A673 (cell line): ENCODE measurements at regions not wholly inside any gene's neighbourhood (a gene's known extent, or its start where the extent isn't known, plus 50 kb on each side); places are given as distances from the start of the nearest gene placed in this dataset.

Experiments
- BruUV-seq: library from RNA; stranded (reverse); fragments of 400-500 nt; replicated peaks from 2 replicates; lab custom pipeline; 2021; lab: Mats Ljungman, UMichigan
- CTCF ChIA-PET: fragments of 300-600 bp; sonication (Branson Sonifier 250); formaldehyde crosslinking; loops from one replicate; lab custom pipeline; 2022; ENCODE audit warnings: antibody characterized with exemption; lab: Charles Lee
- POLR2A ChIA-PET: fragments of 300-600 bp; sonication (Branson Sonifier 250); formaldehyde crosslinking; loops from one replicate; lab custom pipeline; 2022; ENCODE audit warnings: antibody characterized with exemption; ENCODE audit not compliant: low non-redundant PET; lab: Charles Lee
- DNase-seq: peaks from one replicate; pipeline ENCODE4 v3.0.0-alpha.2; 2015; ENCODE audit warnings: low spot score
- H3K27ac ChIP-seq: fragments of 200-600 bp; sonication (generic); 2 replicates; pipeline ENCODE4 v1.5.1; 2016; ENCODE audit warnings: mixed run types, low read depth, mild to moderate bottlenecking, mixed read lengths, antibody characterized with exemption, low read length; ENCODE audit not compliant: poor library complexity, severe bottlenecking
- H3K27me3 ChIP-seq: fragments of 200-600 bp; sonication (generic); replicated peaks from 2 replicates; pipeline ENCODE4 v1.6.1; 2017; ENCODE audit warnings: mixed run types, low read depth, mild to moderate bottlenecking, mixed read lengths, antibody characterized with exemption, low read length; ENCODE audit not compliant: insufficient read depth, poor library complexity
- H3K36me3 ChIP-seq: fragments of 200-600 bp; sonication (generic); 2 replicates; pipeline ENCODE4 v1.6.1; 2016; ENCODE audit warnings: mixed run types, mild to moderate bottlenecking, mixed read lengths, antibody characterized with exemption, low read length; ENCODE audit not compliant: insufficient read depth, poor library complexity, severe bottlenecking
- H3K4me1 ChIP-seq: fragments of 200-600 bp; sonication (generic); 2 replicates; pipeline ENCODE4 v1.6.1; 2017; ENCODE audit warnings: mixed run types, mild to moderate bottlenecking, mixed read lengths, antibody characterized with exemption, low read length; ENCODE audit not compliant: insufficient read depth, poor library complexity, severe bottlenecking
- H3K4me3 ChIP-seq: fragments of 200-600 bp; sonication (generic); 2 replicates; pipeline ENCODE4 v1.5.1; 2016; ENCODE audit warnings: low read depth, mixed run types, mild to moderate bottlenecking, mixed read lengths, low read length; ENCODE audit not compliant: poor library complexity, severe bottlenecking
- H3K9me3 ChIP-seq: fragments of 200-600 bp; sonication (generic); 2 replicates; pipeline ENCODE4 v1.6.1; 2016; ENCODE audit warnings: mixed run types, low read depth, mild to moderate bottlenecking, mixed read lengths, antibody characterized with exemption, low read length; ENCODE audit not compliant: poor library complexity, severe bottlenecking
- CTCF ChIP-seq: fragments of 300-800, 200-600 bp; sonication (generic); conservative IDR thresholded peaks from 2 replicates; pipeline ENCODE4 v1.5.1; 2017; ENCODE audit warnings: low read depth, mild to moderate bottlenecking, antibody characterized with exemption, low read length, moderate library complexity, mixed read lengths
- EZH2 ChIP-seq: fragments of 200-600 bp; sonication (generic); IDR thresholded peaks from 2 replicates; pipeline ENCODE4 v1.6.1; 2017; ENCODE audit warnings: borderline replicate concordance, low read depth, mild to moderate bottlenecking, mixed read lengths, antibody characterized with exemption, low read length; ENCODE audit not compliant: poor library complexity, severe bottlenecking
- intact Hi-C: fragments of 100-400 bp; cut with micrococcal nuclease; formaldehyde crosslinking; loops from one replicate; pipeline ENCODE4 v1.10.0; 2022; ENCODE audit not compliant: unreplicated experiment

- ChIA-PET CTCF (no interaction called here), POLR2A (no interaction called here)
- no peaks in the 10 kb centered on the region for H3K4me1 ChIP-seq
- H3K4me3 ChIP-seq = no peak overlapping the region
- intact Hi-C loops = no loop called here
- BruUV-seq = no TSS peak
- peaks cover 6% of the 10 kb centered on the region for H3K9me3 ChIP-seq
- no peak for DNase-seq
- H3K27me3 ChIP-seq = no peaks in the 10 kb centered on the region
- H3K36me3 ChIP-seq = no peaks in the 10 kb centered on the region
- no peak overlapping the region for H3K27ac ChIP-seq
- TF ChIP-seq CTCF = no peak
- no peak for TF ChIP-seq EZH2
These were observed 58.4 kb downstream of the FZD10 start for GRCh38 chr12:130220706-130221100.

- Histone ChIP-seq H3K4me1 (no peaks in the 10 kb centered on the region), H3K36me3 (no peaks in the 10 kb centered on the region), H3K9me3 (peaks cover 9% of the 10 kb centered on the region), H3K27ac (no peak overlapping the region), H3K27me3 (no peaks in the 10 kb centered on the region), H3K4me3 (no peak overlapping the region)
- TF ChIP-seq CTCF (no peak), EZH2 (no peak)
- ChIA-PET POLR2A (no interaction called here), CTCF (no interaction called here)
- BruUV-seq = no TSS peak
- intact Hi-C loops = no loop called here
- no peak for DNase-seq
These were observed 60.4 kb downstream of the FZD10 start for GRCh38 chr12:130222519-130223218.

GRCh38 chr12:130223767-130224244 is 61.5 kb downstream of the FZD10 start:
- ChIA-PET POLR2A (no interaction called here), CTCF (no interaction called here)
- Histone ChIP-seq H3K9me3 (peaks cover 4% of the 10 kb centered on the region), H3K4me3 (no peak overlapping the region), H3K4me1 (no peaks in the 10 kb centered on the region), H3K36me3 (no peaks in the 10 kb centered on the region), H3K27ac (no peak overlapping the region), H3K27me3 (no peaks in the 10 kb centered on the region)
- intact Hi-C loops = no loop called here
- no peak for DNase-seq
- TF ChIP-seq CTCF (no peak), EZH2 (no peak)
- no TSS peak for BruUV-seq
